Spleen (tissue), 11 donors: ENCODE measurements at regions not wholly inside any gene's neighbourhood (a gene's known extent, or its start where the extent isn't known, plus 50 kb on each side); places are given as distances from the start of the nearest gene placed in this dataset.

Source experiments
- DNase-seq: peaks from one replicate; pipeline ENCODE4 v3.0.0-alpha.2; 2020
- H3K27ac ChIP-seq, 8 donors: fragments of 200-600 bp; sonication (generic) in 7 of 8; 1 replicate in 4 of 8; 2 replicates in 4 of 8; pipeline versions ENCODE4 v1.5.0 to v1.8.0; 2016 to 2021; ENCODE audit warnings: inconsistent platforms in 4 of 8, mild to moderate bottlenecking in 4 of 8, moderate library complexity in 1 of 8
- H3K27me3 ChIP-seq, 7 donors: fragments of 200-600 bp; sonication (generic) in 6 of 7; replicated peaks in 1 of 7; 1 replicate in 4 of 7; 2 replicates in 3 of 7; pipeline versions ENCODE4 v1.5.0 to v1.8.0; 2016 to 2021; ENCODE audit warnings: inconsistent platforms in 3 of 7, mild to moderate bottlenecking in 1 of 7
- H3K36me3 ChIP-seq, 6 donors: fragments of 200-600 bp; sonication (generic) in 5 of 6; 1 replicate in 4 of 6; 2 replicates in 2 of 6; pipeline versions ENCODE4 v1.5.0 to v1.8.0; 2016 to 2021; ENCODE audit warnings: inconsistent platforms in 2 of 6
- H3K4me1 ChIP-seq, 6 donors: fragments of 200-600 bp; sonication (generic) in 5 of 6; 1 replicate in 3 of 6; 2 replicates in 3 of 6; pipeline versions ENCODE4 v1.5.0 to v1.8.0; 2016 to 2021; ENCODE audit warnings: inconsistent platforms in 3 of 6
- H3K4me3 ChIP-seq, 8 donors: fragments of 200-600 bp; sonication (generic) in 7 of 8; 1 replicate in 4 of 8; 2 replicates in 4 of 8; pipeline versions ENCODE4 v1.5.0 to v1.8.0; 2016 to 2021; ENCODE audit warnings: inconsistent platforms in 4 of 8, mild to moderate bottlenecking in 4 of 8, moderate library complexity in 2 of 8
- H3K9me3 ChIP-seq, 8 donors: fragments of 200-600 bp; sonication (generic) in 7 of 8; 1 replicate in 4 of 8; 2 replicates in 4 of 8; pipeline versions ENCODE4 v1.5.0 to v1.8.0; 2016 to 2021; ENCODE audit warnings: inconsistent platforms in 4 of 8
- CTCF ChIP-seq, 11 experiments: fragments of 200-600 bp in 7 of 11; fragments of 450-650 bp in 4 of 11; sonication (generic) in 4 of 11; IDR thresholded peaks in 8 of 11; conservative IDR thresholded peaks in 3 of 11; 1 replicate in 7 of 11; 2 replicates in 4 of 11; pipeline versions ENCODE4 v1.4.0 to v1.8.0; 2016 to 2021; ENCODE audit warnings: antibody characterized with exemption in 11 of 11, inconsistent platforms in 4 of 11, mild to moderate bottlenecking in 1 of 11
- POLR2A ChIP-seq, 3 donors: fragments of 450-650 bp; IDR thresholded peaks; one replicate each; pipeline ENCODE4 v1.5.1; 2017; ENCODE audit warnings: antibody characterized with exemption in 3 of 3, mild to moderate bottlenecking in 1 of 3
- POLR2AphosphoS5 ChIP-seq, 3 donors: sonication (generic); formaldehyde crosslinking; IDR thresholded peaks; one replicate each; pipeline ENCODE4 v1.5.1; 2017; ENCODE audit warnings: antibody characterized with exemption in 3 of 3
- WGBS, 5 donors: extraction: QIAGEN DNeasy Blood & Tissue Kit in 3 of 5; methylation state at CpG; one replicate each; pipeline versions ENCODE4 v1.1.5 to v1.1.7; 2013 to 2018; 5-methylcytosine and 5-hydroxymethylcytosine counted together
- intact Hi-C: fragments of 100-400 bp; cut with DNase I; formaldehyde crosslinking; loops from one replicate; pipeline ENCODE4 v1.15.0; 2023; ENCODE audit warnings: low total_unique reads
- donor health status: healthy with polysubstance abuse.
- donor health status: DM: no; HTN: no; CAD: no; lungs with moderate emphysema.
- donor health status: DM: no; HTN: no; CAD: no.
- donor health status: Bipolar disorder and iron deficiency.
- donor health status: healthy.
- donor health status: DM: no; HTN: no; CAD: no.
- donor health status: DM: yes; HTN: yes; CAD: no.

- H3K9me3 ChIP-seq, result no peaks in the 10 kb centered on the region
- H3K27me3 ChIP-seq, result peaks cover 0 to 6% (median 0%) of the 10 kb centered on the region in 7 donors
- H3K36me3 ChIP-seq, result no peaks in the 10 kb centered on the region
- no peak overlapping the region for H3K27ac ChIP-seq
- 77 to 92% (median 80%) methylated on average over 4 of the region's 4 CpGs for WGBS, 5 donors
- H3K4me3 ChIP-seq, result no peak overlapping the region
- TF ChIP-seq CTCF (IDR thresholded peaks at IDR 0.05 in 8 of 11, conservative IDR thresholded peaks at IDR 0.05 in 3 of 11) (no peak), POLR2AphosphoS5 (IDR thresholded peaks at IDR 0.05) (no peak), POLR2A (IDR thresholded peaks at IDR 0.05) (no peak)
- no peak for DNase-seq
- intact Hi-C loops, result no loop called here
- H3K4me1 ChIP-seq, result no peaks in the 10 kb centered on the region
These were observed 593.0 kb downstream of the VRK1 start for GRCh38 chr14:97390096-97390724.

- Histone ChIP-seq H3K4me3 (no peak overlapping the region), H3K27me3 (peaks cover 0 to 9% (median 0%) of the 10 kb centered on the region in 7 donors), H3K36me3 (no peaks in the 10 kb centered on the region), H3K4me1 (no peaks in the 10 kb centered on the region), H3K27ac (peak overlapping the region in 2 of 8 donors; percentile 17 to 36), H3K9me3 (no peaks in the 10 kb centered on the region)
- 69 to 86% (median 77%) methylated on average over 6 of the region's 6 CpGs for WGBS, 5 donors
- DNase-seq, result no peak
- intact Hi-C loops, result no loop called here
- TF ChIP-seq POLR2A (IDR thresholded peaks at IDR 0.05) (no peak), POLR2AphosphoS5 (IDR thresholded peaks at IDR 0.05) (no peak), CTCF (IDR thresholded peaks at IDR 0.05 in 8 of 11, conservative IDR thresholded peaks at IDR 0.05 in 3 of 11) (no peak)
These were observed 596.1 kb downstream of the VRK1 start for GRCh38 chr14:97393244-97393643.

- no peak for DNase-seq
- WGBS, 5 donors, result 76 to 92% (median 87%) methylated on average over 2 to 4 of the region's 4 CpGs
- no peaks in the 10 kb centered on the region for H3K4me1 ChIP-seq
- peaks cover 0 to 9% (median 0%) of the 10 kb centered on the region in 7 donors for H3K27me3 ChIP-seq
- intact Hi-C loops, result no loop called here
- TF ChIP-seq CTCF (IDR thresholded peaks at IDR 0.05 in 8 of 11, conservative IDR thresholded peaks at IDR 0.05 in 3 of 11) (no peak), POLR2A (IDR thresholded peaks at IDR 0.05) (no peak), POLR2AphosphoS5 (IDR thresholded peaks at IDR 0.05) (no peak)
- no peak overlapping the region for H3K4me3 ChIP-seq
- H3K9me3 ChIP-seq, result no peaks in the 10 kb centered on the region
- no peak overlapping the region for H3K27ac ChIP-seq
- H3K36me3 ChIP-seq, result no peaks in the 10 kb centered on the region
These were observed 597.9 kb downstream of the VRK1 start for GRCh38 chr14:97395068-97395467.

GRCh38 chr14:97401714-97402113 is 604.5 kb downstream of the VRK1 start:
- 75 to 82% (median 78%) methylated on average over 7 of the region's 7 CpGs for WGBS, 5 donors
- no peak overlapping the region for H3K4me3 ChIP-seq
- H3K27me3 ChIP-seq, result peaks cover 0 to 7% (median 0%) of the 10 kb centered on the region in 7 donors
- DNase-seq, result no peak
- no peaks in the 10 kb centered on the region for H3K9me3 ChIP-seq
- TF ChIP-seq POLR2A (IDR thresholded peaks at IDR 0.05) (no peak), CTCF (IDR thresholded peaks at IDR 0.05 in 8 of 11, conservative IDR thresholded peaks at IDR 0.05 in 3 of 11) (no peak), POLR2AphosphoS5 (IDR thresholded peaks at IDR 0.05) (no peak)
- no peaks in the 10 kb centered on the region for H3K36me3 ChIP-seq
- H3K4me1 ChIP-seq, result no peaks in the 10 kb centered on the region
- intact Hi-C loops, result no loop called here
- H3K27ac ChIP-seq, result no peak overlapping the region
